Mesothelial cell of epicardium (in vitro differentiated cells): ENCODE measurements at regions not wholly inside any gene's neighbourhood (a gene's known extent, or its start where the extent isn't known, plus 50 kb on each side); places are given as distances from the start of the nearest gene placed in this dataset.

Experiments
- DNase-seq, 2 experiments: peaks; one replicate each; pipeline ENCODE4 v3.0.0; 2021; ENCODE audit warnings: low spot score in 2 of 2; ENCODE audit not compliant: unreplicated experiment in 2 of 2
- H3K27ac Mint-ChIP-seq: 2 replicates; pipeline ENCODE4 v1.8.0; 2021; ENCODE audit warnings: mixed read lengths
- H3K27me3 Mint-ChIP-seq: 2 replicates; pipeline ENCODE4 v1.8.0; 2021; ENCODE audit warnings: low read depth, mixed read lengths
- H3K36me3 Mint-ChIP-seq: 2 replicates; pipeline ENCODE4 v1.8.0; 2021; ENCODE audit warnings: mixed read lengths
- H3K4me1 Mint-ChIP-seq: 2 replicates; pipeline ENCODE4 v1.8.0; 2021; ENCODE audit warnings: mixed read lengths
- H3K4me3 Mint-ChIP-seq: 2 replicates; pipeline ENCODE4 v1.8.0; 2021; ENCODE audit warnings: mild to moderate bottlenecking, moderate library complexity, mixed read lengths
- H3K9me3 Mint-ChIP-seq: 2 replicates; pipeline ENCODE4 v1.8.0; 2021; ENCODE audit warnings: mixed read lengths
- TF ChIP-seq, protein P1 (sequence below): fragments of 200-600 bp; sonication (generic); IDR thresholded peaks from one replicate; pipeline ENCODE4 v1.5.0; 2021; ENCODE audit warnings: antibody characterized with exemption; ENCODE audit not compliant: unreplicated experiment

DNA sequence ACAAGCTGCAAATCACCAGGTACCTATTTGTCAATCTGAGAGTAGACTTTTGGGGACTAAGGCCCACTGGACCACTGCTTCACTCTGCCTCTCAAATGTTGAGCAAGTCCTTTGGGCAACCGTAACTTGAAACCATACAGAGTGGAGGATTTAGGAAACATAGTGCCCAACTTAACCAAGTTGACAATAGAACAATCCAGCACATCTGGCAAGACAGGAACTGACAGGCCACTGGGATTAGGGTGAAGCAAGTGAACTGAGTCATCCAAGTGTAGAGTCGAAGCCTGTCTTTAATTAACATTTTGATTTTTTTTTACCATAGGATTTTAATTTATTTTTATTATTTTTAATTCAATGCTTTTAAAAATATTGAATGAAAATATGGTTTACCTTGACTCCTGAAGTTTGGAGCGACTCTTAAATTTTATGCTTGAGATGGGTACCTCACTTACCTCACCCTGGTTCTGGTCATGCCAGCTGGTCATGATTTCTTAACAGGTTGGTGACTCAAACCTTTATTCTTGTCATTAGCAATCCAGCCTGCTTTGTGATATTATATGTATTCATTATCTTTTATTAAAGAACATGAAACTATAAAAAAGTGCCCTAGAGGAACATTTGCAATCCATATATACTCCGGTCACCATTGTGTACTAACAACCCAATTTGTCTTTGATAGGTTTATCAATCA lies 312.1 kb upstream of the DEFB112 start:
- Mint-ChIP-seq H3K9me3 (no peaks in the 10 kb centered on the region), H3K4me3 (no peak overlapping the region), H3K27me3 (peaks cover 7% of the 10 kb centered on the region), H3K36me3 (no peaks in the 10 kb centered on the region), H3K4me1 (no peaks in the 10 kb centered on the region), H3K27ac (no peak overlapping the region)
- no peak for DNase-seq
- TF ChIP-seq, protein P1, sequence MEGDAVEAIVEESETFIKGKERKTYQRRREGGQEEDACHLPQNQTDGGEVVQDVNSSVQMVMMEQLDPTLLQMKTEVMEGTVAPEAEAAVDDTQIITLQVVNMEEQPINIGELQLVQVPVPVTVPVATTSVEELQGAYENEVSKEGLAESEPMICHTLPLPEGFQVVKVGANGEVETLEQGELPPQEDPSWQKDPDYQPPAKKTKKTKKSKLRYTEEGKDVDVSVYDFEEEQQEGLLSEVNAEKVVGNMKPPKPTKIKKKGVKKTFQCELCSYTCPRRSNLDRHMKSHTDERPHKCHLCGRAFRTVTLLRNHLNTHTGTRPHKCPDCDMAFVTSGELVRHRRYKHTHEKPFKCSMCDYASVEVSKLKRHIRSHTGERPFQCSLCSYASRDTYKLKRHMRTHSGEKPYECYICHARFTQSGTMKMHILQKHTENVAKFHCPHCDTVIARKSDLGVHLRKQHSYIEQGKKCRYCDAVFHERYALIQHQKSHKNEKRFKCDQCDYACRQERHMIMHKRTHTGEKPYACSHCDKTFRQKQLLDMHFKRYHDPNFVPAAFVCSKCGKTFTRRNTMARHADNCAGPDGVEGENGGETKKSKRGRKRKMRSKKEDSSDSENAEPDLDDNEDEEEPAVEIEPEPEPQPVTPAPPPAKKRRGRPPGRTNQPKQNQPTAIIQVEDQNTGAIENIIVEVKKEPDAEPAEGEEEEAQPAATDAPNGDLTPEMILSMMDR: no peak

DNA sequence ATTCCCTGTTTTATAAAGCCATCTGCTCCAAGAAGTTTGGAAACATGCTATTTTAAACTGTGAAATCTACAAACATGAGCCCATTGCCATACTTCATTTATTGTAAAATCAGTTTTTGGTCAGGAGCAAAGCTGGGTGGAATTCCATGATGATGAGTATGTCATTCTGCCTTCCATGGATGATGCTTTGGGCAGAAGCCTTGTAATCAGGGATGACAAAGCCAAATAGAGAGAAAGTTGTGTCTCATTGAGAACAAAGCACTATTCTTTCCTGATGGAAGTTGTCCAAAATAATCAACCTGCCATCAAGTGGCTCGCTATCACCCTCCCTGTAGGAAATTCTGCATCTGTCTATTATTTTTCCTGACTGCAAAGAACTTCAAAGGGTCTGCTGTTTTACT lies 313.0 kb upstream of the DEFB112 start:
- Mint-ChIP-seq H3K4me3 (no peak overlapping the region), H3K27ac (no peak overlapping the region), H3K4me1 (no peaks in the 10 kb centered on the region), H3K27me3 (peaks cover 7% of the 10 kb centered on the region), H3K9me3 (no peaks in the 10 kb centered on the region), H3K36me3 (no peaks in the 10 kb centered on the region)
- DNase-seq: no peak
- TF ChIP-seq, protein P1: no peak

DNA sequence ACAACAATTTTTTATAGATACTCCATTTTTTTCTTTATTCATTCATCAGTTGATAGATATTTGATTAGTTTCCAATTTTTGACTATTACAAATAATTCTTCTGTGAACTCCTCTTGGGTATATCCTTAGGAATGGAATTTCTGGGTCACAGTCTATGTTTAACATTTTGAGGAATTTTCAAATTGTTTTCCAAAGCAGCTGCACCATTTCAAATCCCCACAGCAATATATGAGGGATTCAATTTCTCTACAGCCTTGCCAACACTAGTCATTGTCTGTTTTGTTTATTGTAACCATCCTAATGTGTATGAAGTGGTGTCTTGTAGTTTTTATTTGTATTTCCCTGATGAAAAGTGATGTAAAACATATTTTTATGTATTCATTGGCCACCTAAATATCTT lies 320.3 kb upstream of the DEFB112 start:
- TF ChIP-seq, protein P1: no peak
- peaks cover under 1% of the 10 kb centered on the region for H3K9me3 Mint-ChIP-seq
- peaks cover 6% of the 10 kb centered on the region for H3K27me3 Mint-ChIP-seq
- no peaks in the 10 kb centered on the region for H3K36me3 Mint-ChIP-seq
- H3K27ac Mint-ChIP-seq: no peak overlapping the region
- no peak overlapping the region for H3K4me3 Mint-ChIP-seq
- no peaks in the 10 kb centered on the region for H3K4me1 Mint-ChIP-seq
- DNase-seq: no peak

DNA sequence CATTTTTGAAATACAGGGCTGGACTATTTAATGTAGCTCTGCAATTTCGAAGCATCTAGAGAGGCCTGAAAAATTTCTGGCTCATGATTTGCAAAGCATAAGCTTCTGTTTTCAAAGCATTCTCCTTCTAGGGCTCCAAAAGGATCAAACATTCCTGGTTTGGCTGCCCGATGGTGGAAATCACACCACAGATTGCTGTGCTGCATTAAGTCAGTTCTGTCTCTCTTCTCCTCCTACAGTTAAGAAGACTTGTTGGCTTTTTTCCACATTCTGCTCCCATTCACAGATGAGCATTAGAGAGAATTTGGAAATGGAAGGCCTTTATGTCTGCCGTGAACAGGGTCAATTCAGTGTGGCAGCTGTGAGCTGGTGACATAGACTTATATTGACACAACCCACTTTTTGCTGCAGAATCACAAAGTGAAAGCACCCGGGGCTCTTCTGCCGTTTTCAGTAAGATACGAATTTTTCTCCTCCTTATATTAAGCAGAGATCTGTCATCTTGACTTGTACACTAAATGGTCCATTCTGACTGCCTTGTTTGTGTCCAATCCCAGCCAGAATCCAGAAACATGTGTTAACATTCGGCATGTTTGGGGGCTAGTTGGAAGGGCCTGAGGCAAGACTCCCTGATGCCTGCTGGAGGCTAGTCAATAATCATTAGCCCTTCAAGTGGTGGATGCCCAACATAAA lies 330.8 kb upstream of the DEFB112 start:
- no peak overlapping the region for H3K27ac Mint-ChIP-seq
- TF ChIP-seq, protein P1: no peak
- peaks cover 10% of the 10 kb centered on the region for H3K9me3 Mint-ChIP-seq
- H3K4me1 Mint-ChIP-seq: no peaks in the 10 kb centered on the region
- no peaks in the 10 kb centered on the region for H3K36me3 Mint-ChIP-seq
- DNase-seq: no peak
- H3K27me3 Mint-ChIP-seq: no peaks in the 10 kb centered on the region
- H3K4me3 Mint-ChIP-seq: no peak overlapping the region

DNA sequence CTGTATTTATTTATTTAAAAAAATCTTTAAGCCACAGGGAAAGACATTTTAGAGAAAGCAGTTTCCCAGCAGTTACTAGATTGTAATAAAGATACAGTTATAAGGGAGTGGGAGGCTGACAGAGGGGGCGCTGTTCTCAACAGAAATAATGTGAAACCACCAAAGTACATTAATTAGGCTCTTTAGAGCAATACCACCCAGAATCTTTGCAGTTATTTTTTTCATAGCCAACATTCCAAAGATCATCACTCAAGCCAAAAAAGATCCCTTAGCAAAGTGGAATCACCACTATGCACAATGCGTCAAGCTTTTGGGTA lies 331.3 kb upstream of the DEFB112 start:
- no peaks in the 10 kb centered on the region for H3K36me3 Mint-ChIP-seq
- H3K4me1 Mint-ChIP-seq: no peaks in the 10 kb centered on the region
- H3K9me3 Mint-ChIP-seq: peaks cover 5% of the 10 kb centered on the region
- no peak overlapping the region for H3K27ac Mint-ChIP-seq
- H3K4me3 Mint-ChIP-seq: no peak overlapping the region
- TF ChIP-seq, protein P1: no peak
- DNase-seq: no peak
- H3K27me3 Mint-ChIP-seq: no peaks in the 10 kb centered on the region
